ENCODE measurements at regions not wholly inside any gene's neighbourhood (a gene's known extent, or its start where the extent isn't known, plus 50 kb on each side); places are given as distances from the start of the nearest gene placed in this dataset.

- TF ChIP-seq, protein P1, sequence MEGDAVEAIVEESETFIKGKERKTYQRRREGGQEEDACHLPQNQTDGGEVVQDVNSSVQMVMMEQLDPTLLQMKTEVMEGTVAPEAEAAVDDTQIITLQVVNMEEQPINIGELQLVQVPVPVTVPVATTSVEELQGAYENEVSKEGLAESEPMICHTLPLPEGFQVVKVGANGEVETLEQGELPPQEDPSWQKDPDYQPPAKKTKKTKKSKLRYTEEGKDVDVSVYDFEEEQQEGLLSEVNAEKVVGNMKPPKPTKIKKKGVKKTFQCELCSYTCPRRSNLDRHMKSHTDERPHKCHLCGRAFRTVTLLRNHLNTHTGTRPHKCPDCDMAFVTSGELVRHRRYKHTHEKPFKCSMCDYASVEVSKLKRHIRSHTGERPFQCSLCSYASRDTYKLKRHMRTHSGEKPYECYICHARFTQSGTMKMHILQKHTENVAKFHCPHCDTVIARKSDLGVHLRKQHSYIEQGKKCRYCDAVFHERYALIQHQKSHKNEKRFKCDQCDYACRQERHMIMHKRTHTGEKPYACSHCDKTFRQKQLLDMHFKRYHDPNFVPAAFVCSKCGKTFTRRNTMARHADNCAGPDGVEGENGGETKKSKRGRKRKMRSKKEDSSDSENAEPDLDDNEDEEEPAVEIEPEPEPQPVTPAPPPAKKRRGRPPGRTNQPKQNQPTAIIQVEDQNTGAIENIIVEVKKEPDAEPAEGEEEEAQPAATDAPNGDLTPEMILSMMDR (conservative IDR thresholded peaks at IDR 0.05; ENCODE audit: low read length), result no peak
- TF ChIP-seq EZH2phosphoT487 (IDR thresholded peaks at IDR 0.05; ENCODE audit: borderline replicate concordance, low read depth, low read length), result no peak
Observed at GRCh38 chr10:120138689-120139088, 246.2 kb downstream of the SEC23IP start.
